DMS79 treated with DMSO at 0.1 percent for 48 hours (cell line): ENCODE measurements at regions not wholly inside any gene's neighbourhood (a gene's known extent, or its start where the extent isn't known, plus 50 kb on each side); places are given as distances from the start of the nearest gene placed in this dataset.

Experiments
- DNase-seq: peaks from one replicate; lab custom pipeline; 2025; lab: John Stamatoyannopoulos, UW

- no peak for DNase-seq
These were observed 549.8 kb upstream of the INTU start for GRCh38 chr4:127082986-127083385.

GRCh38 chr4:127084666-127085065 lies 548.1 kb upstream of the INTU start:
- no peak for DNase-seq

- DNase-seq, result no peak
These were observed 535.7 kb upstream of the INTU start for GRCh38 chr4:127097061-127097460.

- DNase-seq, result no peak
These were observed 530.4 kb upstream of the INTU start for GRCh38 chr4:127102361-127102760.

GRCh38 chr4:127103681-127104115 lies 529.1 kb upstream of the INTU start:
- DNase-seq, result no peak

- DNase-seq, result no peak
These were observed 518.9 kb upstream of the INTU start for GRCh38 chr4:127113844-127114362.

- DNase-seq, result no peak
These were observed 514.1 kb upstream of the INTU start for GRCh38 chr4:127118681-127119080.

- DNase-seq, result no peak
These were observed 512.2 kb upstream of the INTU start for GRCh38 chr4:127120441-127121090.

GRCh38 chr4:127124919-127125318 lies 507.8 kb upstream of the INTU start:
- DNase-seq, result no peak

- no peak for DNase-seq
These were observed 506.0 kb upstream of the INTU start for GRCh38 chr4:127126718-127127117.

- no peak for DNase-seq
These were observed 501.2 kb upstream of the INTU start for GRCh38 chr4:127131527-127131926.

- no peak for DNase-seq
These were observed 498.3 kb upstream of the INTU start for GRCh38 chr4:127134490-127134889.

GRCh38 chr4:127138586-127138985 lies 494.2 kb upstream of the INTU start:
- no peak for DNase-seq

GRCh38 chr4:127139788-127140286 lies 492.9 kb upstream of the INTU start:
- no peak for DNase-seq

GRCh38 chr4:127140306-127140705 lies 492.5 kb upstream of the INTU start:
- DNase-seq, result no peak

GRCh38 chr4:127141856-127142255 lies 490.9 kb upstream of the INTU start:
- DNase-seq, result no peak

GRCh38 chr4:127143460-127144195 lies 489.1 kb upstream of the INTU start:
- peak; percentile 15 for DNase-seq

GRCh38 chr4:127145006-127145540 lies 487.7 kb upstream of the INTU start:
- peak; percentile 79 for DNase-seq

GRCh38 chr4:127148165-127148564 lies 484.6 kb upstream of the INTU start:
- no peak for DNase-seq

- no peak for DNase-seq
These were observed 483.7 kb upstream of the INTU start for GRCh38 chr4:127149086-127149485.

- no peak for DNase-seq
These were observed 480.8 kb upstream of the INTU start for GRCh38 chr4:127151941-127152340.

GRCh38 chr4:127155116-127155515 lies 477.6 kb upstream of the INTU start:
- no peak for DNase-seq

- DNase-seq, result no peak
These were observed 477.2 kb upstream of the INTU start for GRCh38 chr4:127155555-127155954.
